HG02885 (cell line): ENCODE measurements at regions not wholly inside any gene's neighbourhood (a gene's known extent, or its start where the extent isn't known, plus 50 kb on each side); places are given as distances from the start of the nearest gene placed in this dataset.
"Not testable (repeated sequence)": the region's sequence is repeated elsewhere in the genome, so short reads cannot be mapped to it uniquely, and the experiment has no call there.

Source experiments
- ATAC-seq: cut with Tn5 transposase; IDR thresholded peaks from one replicate; pipeline ENCODE4 v1.9.1; 2021; ENCODE audit warnings: mild to moderate bottlenecking; ENCODE audit not compliant: unreplicated experiment, poor library complexity

DNA sequence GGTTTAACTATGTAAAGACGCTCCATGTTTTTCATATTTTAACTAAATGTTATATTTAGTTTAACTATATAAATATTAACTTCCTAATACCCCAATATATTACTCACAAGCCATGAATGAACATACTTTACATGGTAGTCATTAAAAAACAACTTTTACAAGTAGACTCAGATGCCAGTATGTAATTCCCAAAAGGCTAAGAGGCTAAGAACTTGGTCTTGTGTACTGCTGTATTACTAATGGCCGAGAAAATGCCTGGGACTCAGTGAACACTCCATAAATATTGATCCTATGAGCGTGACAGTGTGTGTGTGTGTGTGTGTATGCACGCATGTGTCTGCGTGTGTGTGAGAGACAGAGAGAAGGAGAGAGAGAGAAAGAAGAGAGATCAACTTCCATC is 2342.0 kb upstream of the PCDH20 start:
- ATAC-seq: not testable (repeated sequence)

DNA sequence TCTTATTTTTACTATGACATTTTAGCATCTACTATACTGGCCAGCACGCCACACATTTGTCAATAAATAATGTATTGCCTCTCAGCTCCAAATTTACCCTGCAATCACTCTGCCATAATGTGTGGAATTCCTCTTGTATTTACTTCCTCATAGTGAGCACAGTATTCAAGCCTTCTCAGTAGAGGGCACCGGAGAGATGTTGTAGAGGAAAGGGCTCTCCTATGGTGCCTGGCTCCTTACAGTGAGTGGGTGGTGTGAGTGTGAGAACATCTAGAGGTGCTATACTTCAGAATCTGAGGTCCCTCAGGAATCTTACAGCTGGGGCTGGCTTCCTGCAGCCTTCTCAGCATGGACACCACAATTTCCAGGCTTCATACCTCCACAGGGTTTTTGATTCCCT is 2334.2 kb upstream of the PCDH20 start:
- ATAC-seq: peak; percentile 37

DNA sequence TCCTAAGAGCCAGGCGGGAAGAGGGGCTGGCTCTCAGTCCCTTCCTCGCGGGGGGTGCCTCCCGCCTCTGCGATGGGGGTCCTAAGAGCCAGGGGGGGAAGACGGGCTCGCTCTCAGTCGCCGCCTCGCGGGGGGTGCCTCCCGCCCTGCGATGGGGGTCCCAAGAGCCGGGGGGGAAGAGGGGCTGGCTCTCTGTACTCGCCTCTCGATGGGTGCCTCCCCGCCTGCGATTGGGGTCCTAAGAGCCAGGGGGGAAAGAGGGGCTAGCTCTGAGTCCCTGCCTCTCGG is 2326.1 kb upstream of the PCDH20 start:
- ATAC-seq: not testable (repeated sequence)

DNA sequence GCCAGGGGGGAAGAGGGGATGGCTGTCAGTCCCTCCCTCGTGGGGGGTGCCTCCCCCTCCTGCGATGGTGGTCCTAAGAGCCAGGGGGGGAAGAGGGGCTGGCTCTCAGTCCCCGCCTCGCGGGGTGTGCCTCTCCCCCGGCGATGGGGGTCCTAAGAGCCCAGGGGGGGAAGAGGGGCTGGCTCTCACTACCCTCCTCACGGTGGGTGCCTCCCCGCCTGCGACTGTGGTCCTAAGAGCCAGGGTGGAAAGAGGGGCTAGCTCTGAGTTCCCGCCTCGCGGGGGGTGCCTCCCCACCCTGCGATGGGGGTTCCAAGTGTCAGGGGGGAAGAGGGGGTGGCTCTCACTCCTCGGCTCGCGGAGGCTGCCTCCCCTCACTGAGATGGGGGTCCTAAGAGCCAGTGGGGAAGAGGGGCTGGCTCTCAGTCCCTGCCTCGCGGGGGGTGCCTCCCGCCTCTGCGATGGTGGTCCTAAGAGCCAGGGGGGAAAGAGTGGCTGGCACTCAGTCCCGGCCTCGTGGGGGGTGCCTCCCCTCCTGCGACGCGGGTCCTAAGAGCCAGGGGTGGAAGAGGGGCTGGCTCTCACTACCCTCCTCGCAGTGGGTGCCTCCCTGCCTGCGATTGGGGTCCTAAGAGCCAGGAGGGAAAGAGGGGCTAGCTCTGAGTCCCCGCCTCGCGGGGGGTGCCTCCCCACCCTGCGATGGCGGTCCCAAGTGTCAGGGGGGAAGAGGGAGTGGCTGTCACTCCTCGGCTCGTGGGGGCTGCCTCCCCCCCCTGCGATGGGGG is 2325.6 kb upstream of the PCDH20 start:
- no peak for ATAC-seq

DNA sequence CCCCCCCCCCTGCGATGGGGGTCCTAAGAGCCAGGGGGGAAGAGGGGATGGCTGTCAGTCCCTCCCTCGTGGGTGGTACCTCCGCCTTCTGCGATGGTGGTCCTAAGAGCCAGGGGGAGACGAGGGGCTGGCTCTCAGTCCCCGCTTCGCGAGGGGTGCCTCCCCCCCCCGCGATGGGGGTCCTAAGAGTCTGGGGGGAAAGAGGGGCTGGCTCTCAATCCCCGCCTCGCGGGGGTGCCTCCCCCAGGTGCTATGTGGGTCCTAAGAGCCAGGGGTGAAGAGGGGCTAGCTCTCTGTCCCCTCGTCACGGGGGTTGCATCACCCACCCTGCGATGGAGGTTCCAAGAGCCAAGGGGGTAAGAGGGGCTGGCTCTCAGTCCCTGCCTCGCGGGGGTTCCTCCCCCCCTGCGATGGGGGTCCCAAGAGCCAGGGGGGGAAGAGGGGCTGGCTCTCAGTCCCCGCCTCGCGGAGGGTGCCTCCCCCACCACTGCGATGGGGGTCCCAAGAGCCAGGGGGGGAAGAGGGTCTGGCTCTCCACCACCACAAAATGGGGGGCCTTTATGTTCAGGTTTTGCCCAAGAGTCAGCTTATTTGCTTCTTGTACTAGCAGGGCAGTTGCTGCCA is 2323.6 kb upstream of the PCDH20 start:
- ATAC-seq: not testable (repeated sequence)

DNA sequence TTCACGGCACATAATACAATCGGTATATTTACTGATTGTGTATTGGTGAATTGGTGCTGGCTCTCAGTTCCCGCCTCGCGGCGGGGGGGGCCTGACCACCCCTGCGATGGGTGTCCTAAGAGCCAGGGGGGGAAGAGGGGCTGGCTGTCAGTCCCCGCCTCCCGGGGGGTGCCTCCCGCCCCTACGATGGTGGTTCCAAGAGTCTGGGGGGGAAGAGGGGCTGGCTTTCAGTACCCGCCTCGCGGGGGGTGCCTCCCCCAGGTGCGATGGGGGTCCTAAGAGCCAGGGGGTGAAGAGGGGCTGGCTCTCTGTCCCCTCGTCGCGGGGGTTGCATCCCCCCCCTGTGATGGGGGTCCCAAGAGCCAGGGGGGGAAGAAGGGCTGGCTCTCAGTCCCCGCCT is 2321.8 kb upstream of the PCDH20 start:
- no peak for ATAC-seq

DNA sequence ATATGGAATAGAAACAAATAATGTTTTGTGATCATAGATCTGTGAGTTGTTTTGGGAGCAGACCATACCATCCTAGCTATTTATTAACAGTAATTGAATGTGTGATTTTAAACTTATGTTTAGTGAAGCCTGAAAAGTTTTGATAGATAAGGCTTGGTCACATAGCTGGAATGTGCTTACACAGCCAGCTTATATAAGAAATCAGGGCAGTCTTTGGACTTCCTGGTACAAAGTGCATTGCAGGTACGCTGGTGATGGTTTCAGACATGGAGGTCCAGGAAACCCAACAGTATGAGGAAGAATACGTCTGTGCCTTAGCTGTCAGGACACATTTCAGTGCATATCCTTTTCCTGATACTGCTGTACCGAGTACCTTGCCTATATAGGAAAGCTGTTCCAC is 2316.2 kb upstream of the PCDH20 start:
- no peak for ATAC-seq

DNA sequence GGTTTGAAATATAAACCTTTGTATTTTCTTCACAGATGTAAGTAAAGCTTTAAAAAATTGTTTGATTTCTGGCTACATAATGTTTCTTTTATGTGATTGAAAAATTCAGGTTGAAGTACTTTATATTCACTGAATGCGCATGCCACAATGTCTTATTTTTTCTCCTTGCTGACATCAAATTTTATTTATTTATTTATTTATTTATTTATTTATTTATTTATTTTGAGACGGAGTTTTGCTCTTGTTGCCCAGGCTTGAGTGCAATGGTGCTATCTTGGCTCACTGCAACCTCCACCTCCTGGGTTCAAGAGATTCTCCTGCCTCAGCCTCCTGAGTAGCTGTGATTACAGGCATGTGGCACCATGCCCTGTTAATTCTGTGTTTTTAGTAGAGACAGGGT is 2296.5 kb upstream of the PCDH20 start:
- not testable (repeated sequence) for ATAC-seq

DNA sequence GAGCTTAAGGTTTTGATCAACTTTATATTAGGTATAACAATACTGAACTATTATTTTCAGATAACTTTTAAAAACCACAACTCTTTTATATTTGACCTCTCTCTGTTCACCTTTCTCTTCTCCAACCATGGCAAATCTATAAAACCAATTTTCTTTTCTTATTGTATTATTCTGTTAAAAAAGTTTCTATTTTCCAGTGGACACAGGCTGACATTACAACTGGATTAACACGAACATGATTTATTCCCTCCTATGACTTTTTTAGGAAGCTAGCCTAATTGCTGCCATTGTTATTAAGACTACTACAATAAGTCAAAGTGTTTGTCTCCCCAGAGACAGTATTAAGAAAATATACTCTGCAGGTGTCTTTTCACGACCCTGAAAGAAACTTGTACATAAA is 2291.1 kb upstream of the PCDH20 start:
- no peak for ATAC-seq

DNA sequence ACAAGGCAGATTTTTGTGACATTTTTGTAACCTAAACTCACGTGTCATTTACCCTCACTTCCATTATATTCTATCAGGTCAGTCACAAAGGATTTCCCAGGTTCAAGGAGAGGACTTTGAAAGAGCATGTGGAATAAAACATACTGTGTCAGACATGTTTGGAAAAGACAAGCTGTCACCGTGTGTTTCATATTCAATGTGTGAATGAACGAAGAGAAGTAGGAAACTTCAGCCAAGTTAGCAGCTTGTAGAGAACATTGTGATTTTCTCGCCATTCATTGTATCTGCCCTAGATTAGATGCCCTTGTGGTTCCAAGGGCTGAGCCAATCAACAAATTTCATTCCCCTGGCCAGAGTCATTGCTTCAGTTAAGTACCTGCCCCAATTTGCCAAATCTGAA is 2288.9 kb upstream of the PCDH20 start:
- ATAC-seq: no peak

DNA sequence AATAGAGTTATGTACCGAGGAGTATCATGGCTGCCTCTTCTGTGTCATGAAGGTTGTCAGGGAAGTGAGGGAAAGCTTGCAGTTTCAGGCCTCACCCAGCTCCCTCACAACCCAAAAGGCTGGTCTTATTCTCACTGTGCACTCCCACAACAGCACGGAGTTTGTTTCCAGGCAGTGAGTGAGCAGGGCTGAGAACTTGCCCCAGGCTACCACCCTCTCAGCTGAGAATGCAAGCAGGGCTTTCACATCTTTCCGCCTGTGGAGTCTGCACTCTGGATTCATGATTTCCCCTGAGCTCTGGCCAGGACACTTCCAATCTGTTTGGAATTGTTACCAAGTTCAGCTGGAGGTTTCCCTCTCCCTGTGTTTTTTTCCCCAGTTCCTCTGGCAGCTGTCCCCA is 2284.7 kb upstream of the PCDH20 start:
- ATAC-seq: no peak

DNA sequence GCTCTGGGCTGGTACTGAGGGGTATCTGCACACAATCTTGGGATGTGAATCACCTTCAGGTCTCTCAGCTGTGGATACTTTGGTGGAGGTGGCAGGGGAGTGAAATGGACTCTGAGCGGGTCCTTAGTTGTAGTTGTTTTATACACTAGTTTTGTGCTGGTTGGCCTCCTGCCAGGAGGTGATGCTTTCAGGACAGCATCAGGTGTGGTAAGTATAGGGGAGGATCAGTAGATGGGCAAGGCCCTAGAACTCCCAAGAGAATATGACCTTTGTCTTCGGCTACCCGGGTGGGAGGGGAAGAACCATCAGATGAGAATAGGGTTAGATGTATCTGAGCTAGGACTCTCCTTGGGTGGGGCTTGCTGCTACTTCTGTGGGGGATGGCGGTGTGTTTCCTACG is 2284.3 kb upstream of the PCDH20 start:
- no peak for ATAC-seq

DNA sequence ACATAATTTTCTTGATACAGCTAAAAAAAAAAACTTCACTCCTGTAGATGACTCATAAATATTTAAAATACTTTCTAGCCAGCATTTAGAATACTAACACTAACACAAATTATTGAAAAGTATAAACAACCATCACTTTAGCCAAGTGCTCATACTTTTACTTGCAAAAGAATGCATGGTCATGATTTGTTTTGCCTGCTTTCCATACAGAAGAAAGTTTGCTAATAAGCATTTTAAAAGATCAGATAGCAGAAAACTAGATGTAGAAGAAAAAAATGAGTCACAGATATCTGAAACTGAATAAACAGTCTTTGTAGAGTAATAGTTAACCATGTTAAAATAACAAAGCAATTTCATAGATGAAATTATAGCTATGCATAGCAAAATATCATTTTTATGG is 2280.4 kb upstream of the PCDH20 start:
- ATAC-seq: no peak

DNA sequence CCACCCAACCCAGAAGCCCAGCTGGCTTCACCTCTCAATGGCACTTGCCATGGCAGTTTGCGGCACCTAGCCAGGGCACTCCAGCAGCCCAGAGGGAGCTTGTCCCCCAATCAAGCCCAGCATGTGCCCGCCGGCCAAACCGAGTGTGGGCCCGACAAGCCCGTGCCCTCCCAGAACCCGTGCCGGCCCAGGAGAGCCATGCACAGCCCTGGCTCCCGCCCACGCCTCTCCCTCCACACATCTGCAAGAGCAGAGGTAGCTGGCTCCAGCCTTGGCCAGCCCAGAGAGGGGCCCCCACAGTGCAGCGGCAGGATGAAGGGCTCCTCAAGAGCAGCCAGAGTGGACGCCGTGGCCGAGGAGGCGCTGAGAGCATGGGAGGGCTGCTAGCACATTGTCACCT is 2278.0 kb upstream of the PCDH20 start:
- no peak for ATAC-seq

DNA sequence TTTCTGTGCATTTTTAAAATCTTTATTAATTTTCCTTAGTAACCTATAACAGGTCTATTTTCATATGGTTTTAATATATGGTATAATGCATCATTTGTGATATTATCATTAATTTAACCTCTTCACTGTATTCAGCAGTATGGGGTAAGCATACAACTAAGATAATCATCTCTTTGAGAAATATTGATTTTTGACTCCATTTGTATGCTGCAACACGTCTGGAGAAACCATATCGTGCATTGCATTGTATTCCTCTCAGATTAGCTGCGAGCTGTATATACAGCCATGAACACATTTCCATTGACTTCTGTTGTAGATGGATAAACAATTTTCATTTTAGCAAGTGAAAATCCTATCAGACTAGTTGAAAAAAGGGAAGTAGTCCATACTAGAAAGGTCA is 2275.8 kb upstream of the PCDH20 start:
- ATAC-seq: no peak

DNA sequence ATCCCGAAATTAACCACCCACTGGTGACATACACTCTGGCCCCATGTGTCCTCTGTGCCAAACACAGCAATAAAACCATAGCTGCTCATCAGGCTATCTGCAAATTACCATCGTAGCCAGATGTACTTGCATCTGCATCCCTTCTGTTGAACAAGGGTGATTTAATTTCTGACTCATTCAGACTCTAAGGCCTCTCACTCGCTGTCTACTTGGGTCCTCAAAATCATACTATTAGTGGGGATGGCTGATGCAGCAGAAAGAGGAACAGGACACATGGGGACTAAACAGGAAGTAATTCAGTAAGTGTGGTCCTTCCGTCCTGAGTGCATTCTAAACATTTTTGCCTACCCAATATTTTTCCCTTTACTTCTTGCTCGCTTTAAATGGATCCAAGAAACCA is 2275.0 kb upstream of the PCDH20 start:
- no peak for ATAC-seq

DNA sequence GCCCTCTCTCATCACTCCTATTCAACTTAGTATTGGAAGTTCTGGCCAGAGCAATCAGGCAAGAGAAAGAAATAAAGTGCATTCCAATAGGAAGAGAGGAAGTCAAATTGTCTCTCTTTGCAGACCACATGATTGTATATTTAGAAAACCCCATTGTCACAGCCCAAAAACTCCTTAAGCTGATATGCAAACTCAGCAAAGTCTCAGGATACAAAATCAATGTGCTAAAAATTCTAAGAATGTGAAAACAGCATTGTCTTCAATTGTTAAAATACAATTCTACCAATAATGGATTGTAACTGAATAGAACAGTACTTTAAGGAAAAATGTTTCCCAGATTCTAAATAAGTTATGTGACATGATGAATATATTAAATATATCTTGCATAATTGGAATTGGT is 2269.2 kb upstream of the PCDH20 start:
- ATAC-seq: no peak

DNA sequence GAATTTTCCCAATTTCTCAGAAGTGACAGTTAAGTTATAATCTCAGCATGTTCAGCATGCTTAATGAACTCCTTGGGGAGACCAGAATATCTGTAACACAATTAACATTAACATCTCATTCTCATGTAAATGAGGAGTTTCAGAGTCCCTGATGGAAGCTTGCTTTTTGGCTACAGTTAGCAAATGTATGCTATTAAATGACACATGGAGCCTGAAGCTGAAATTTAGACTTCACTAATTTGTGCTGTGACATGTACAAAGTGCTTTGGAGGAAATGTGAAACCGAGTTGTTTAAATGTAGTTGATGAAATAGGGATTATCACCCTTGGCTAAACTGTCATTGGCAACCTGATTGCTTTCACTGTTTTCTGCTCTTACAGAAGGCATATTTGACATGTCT is 2265.1 kb upstream of the PCDH20 start:
- no peak for ATAC-seq

DNA sequence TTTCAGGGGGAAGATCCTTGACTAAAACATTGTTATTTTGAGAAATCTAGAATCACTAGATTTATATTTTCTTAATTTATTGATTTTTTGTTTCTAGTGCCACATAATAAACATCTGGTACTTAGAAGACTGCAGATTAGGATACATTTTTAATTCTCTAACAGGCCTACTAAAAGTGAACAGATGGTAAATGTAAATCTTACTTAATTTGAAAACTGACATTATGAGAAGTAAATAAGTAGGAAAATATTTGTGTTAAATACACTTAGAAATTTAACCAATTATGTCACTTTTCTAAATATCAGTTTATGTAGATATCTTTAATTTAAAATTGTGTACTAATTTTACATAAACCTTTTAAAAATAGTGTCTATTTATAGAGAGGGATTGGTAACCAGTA is 2255.6 kb upstream of the PCDH20 start:
- ATAC-seq: no peak

DNA sequence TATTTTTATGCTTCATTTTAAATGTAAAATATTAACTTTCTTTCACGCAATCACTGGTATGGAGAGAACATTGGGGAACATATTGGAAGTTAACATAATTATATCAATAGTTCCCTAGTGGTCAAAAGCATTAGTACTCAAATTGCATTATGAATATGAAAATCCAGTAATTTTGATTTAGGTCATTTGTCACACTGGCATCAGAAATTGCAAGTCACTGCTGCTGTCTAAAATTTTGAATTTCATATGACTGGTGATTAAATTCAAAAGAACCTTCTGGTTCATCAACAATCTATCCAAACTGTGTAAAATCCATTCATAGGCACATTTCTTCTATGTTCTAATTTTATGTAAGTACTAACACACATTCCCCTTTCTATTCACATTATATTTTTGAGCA is 2235.7 kb upstream of the PCDH20 start:
- no peak for ATAC-seq

DNA sequence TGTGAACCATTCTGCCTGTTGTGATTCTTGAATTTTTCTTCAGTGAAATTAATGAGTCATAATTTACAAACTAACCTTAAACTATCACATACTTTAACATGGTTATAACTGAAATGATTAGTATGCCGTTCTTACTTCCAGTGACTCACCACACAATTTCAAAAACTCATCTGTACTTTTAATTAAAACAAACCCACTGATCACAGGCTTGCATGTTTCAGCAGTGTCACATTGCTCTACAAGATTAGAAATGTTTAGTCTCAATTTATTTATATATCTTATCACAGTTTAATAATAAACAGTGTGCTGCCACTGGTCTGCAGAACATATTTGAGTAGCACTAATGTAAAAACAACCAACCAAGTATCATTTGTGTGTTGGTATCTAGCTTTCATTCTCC is 2227.9 kb upstream of the PCDH20 start:
- ATAC-seq: no peak

DNA sequence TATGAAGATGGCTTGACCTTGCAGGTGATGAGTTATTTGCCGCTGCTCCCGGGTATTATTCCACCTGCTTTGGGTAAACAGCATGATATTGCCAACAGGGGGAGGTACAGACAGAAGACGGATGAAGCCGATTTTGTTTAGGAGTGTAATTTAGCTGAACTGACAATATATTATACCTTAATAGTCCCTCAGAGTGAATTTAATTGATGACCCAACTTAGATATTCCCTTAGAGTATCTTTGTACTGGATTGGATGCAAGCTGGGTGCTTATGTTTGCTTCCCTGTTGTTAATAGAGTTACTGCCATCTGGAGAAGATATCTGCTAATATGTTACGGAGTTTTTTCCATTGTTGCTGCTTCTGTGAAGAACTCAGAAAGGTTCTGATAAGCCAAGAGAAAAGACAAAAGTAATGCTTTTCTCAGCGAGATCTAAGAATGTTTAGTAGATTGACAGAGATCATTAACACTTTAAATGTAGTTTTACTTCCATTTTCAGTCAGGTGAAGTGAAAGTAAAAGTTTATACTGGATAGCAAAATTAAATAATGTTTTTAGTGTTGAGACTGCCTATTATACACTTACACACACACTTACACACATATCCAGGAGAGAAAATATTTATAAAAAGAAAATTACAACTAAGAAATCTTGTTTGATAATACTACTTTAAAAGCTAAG is 2220.8 kb upstream of the PCDH20 start:
- peak; percentile 55 for ATAC-seq
